DND-41 (cell line): ENCODE measurements at regions not wholly inside any gene's neighbourhood (a gene's known extent, or its start where the extent isn't known, plus 50 kb on each side); places are given as distances from the start of the nearest gene placed in this dataset.

Experiments
- ATAC-seq: fragments of 200-7000 bp; cut with Tn5 transposase; 3 replicates; pipeline ENCODE4 v1.9.1; 2021; ENCODE audit warnings: low read depth; ENCODE audit not compliant: insufficient read depth
- DNase-seq: peaks from one replicate; pipeline ENCODE4 v3.0.0-alpha.2; 2020
- H2AFZ ChIP-seq: 2 replicates; pipeline ENCODE4 v1.6.0; 2012; ENCODE audit warnings: low read depth, low read length
- H3K27ac ChIP-seq: 2 replicates; pipeline ENCODE4 v1.5.1; 2012; ENCODE audit warnings: low read length, inconsistent platforms
- H3K27me3 ChIP-seq: fragments of 200-600 bp; sonication (generic); 2 replicates; pipeline ENCODE4 v1.6.0; 2012; ENCODE audit warnings: low read length, mild to moderate bottlenecking, inconsistent platforms; ENCODE audit not compliant: insufficient read depth, poor library complexity
- H3K36me3 ChIP-seq: 2 replicates; pipeline ENCODE4 v1.5.1; 2012; ENCODE audit warnings: low read length, inconsistent platforms; ENCODE audit not compliant: insufficient read depth
- H3K4me1 ChIP-seq: 2 replicates; pipeline ENCODE4 v1.5.1; 2012; ENCODE audit warnings: mild to moderate bottlenecking, low read length; ENCODE audit not compliant: insufficient read depth
- H3K4me2 ChIP-seq: 2 replicates; pipeline ENCODE4 v1.6.0; 2012; ENCODE audit warnings: mild to moderate bottlenecking, moderate library complexity, low read length, inconsistent platforms; ENCODE audit not compliant: insufficient read depth
- H3K4me3 ChIP-seq, 2 experiments: fragments of 200-600 bp in 1 of 2; shearing (Covaris generic) in 1 of 2; 2 replicates each; pipeline ENCODE4 v1.5.1; 2012 to 2016; ENCODE audit warnings: inconsistent platforms in 2 of 2, low read length in 2 of 2, mild to moderate bottlenecking in 2 of 2, low read depth in 1 of 2, moderate library complexity in 1 of 2
- H3K79me2 ChIP-seq: 2 replicates; pipeline ENCODE4 v1.6.0; 2012; ENCODE audit warnings: low read length, inconsistent platforms; ENCODE audit not compliant: insufficient read depth
- H3K9ac ChIP-seq: 2 replicates; pipeline ENCODE4 v1.6.0; 2012; ENCODE audit warnings: low read depth, mild to moderate bottlenecking, inconsistent platforms, low read length, moderate library complexity
- H3K9me3 ChIP-seq: 2 replicates; pipeline ENCODE4 v1.5.1; 2012; ENCODE audit warnings: low read length, moderate library complexity, mild to moderate bottlenecking, inconsistent platforms; ENCODE audit not compliant: insufficient read depth, severe bottlenecking
- H4K20me1 ChIP-seq: 2 replicates; pipeline ENCODE4 v1.6.0; 2012; ENCODE audit warnings: low read length; ENCODE audit not compliant: insufficient read depth
- CTCF ChIP-seq: IDR thresholded peaks from 2 replicates; pipeline ENCODE4 v1.5.1; 2012; ENCODE audit warnings: borderline replicate concordance, low read length, moderate library complexity, mild to moderate bottlenecking; ENCODE audit not compliant: poor library complexity, severe bottlenecking; ENCODE audit errors: extremely low read depth
- EZH2 ChIP-seq: IDR thresholded peaks from 3 replicates; pipeline ENCODE4 v1.6.1; 2012; ENCODE audit warnings: borderline replicate concordance, low read depth, mild to moderate bottlenecking, moderate library complexity, low read length, inconsistent platforms; ENCODE audit not compliant: severe bottlenecking

- ATAC-seq: no peak
- Histone ChIP-seq H3K9ac (no peak overlapping the region), H3K4me3 (no peak overlapping the region), H3K4me2 (no peak overlapping the region), H3K4me1 (no peaks in the 10 kb centered on the region), H3K9me3 (no peaks in the 10 kb centered on the region), H3K79me2 (no peaks in the 10 kb centered on the region), H4K20me1 (no peaks in the 10 kb centered on the region), H3K27ac (no peak overlapping the region), H3K27me3 (no peaks in the 10 kb centered on the region), H2AFZ (no peak overlapping the region), H3K36me3 (no peaks in the 10 kb centered on the region)
- TF ChIP-seq EZH2 (no peak), CTCF (no peak)
- DNase-seq: no peak
Measured at GRCh38 chr6:98239057-98239456, 595.3 kb upstream of the POU3F2 start.

- Histone ChIP-seq H3K27ac (no peak overlapping the region), H3K79me2 (no peaks in the 10 kb centered on the region), H3K4me1 (no peaks in the 10 kb centered on the region), H3K27me3 (no peaks in the 10 kb centered on the region), H4K20me1 (no peaks in the 10 kb centered on the region), H3K4me2 (no peak overlapping the region), H3K9ac (no peak overlapping the region), H3K36me3 (no peaks in the 10 kb centered on the region), H2AFZ (no peak overlapping the region), H3K4me3 (no peak overlapping the region), H3K9me3 (no peaks in the 10 kb centered on the region)
- DNase-seq: no peak
- no peak for ATAC-seq
- TF ChIP-seq CTCF (no peak), EZH2 (no peak)
Measured at GRCh38 chr6:98241630-98242029, 592.7 kb upstream of the POU3F2 start.

- Histone ChIP-seq H3K4me3 (no peak overlapping the region), H3K79me2 (no peaks in the 10 kb centered on the region)
Measured at GRCh38 chr6:98254624-98255023, 579.8 kb upstream of the POU3F2 start.

GRCh38 chr6:98260382-98260781 is 574.0 kb upstream of the POU3F2 start:
- H3K4me3 ChIP-seq: no peak overlapping the region
- H3K27me3 ChIP-seq: no peaks in the 10 kb centered on the region
- no peak for ATAC-seq
- no peaks in the 10 kb centered on the region for H3K9me3 ChIP-seq
- no peak overlapping the region for H2AFZ ChIP-seq
- H4K20me1 ChIP-seq: no peaks in the 10 kb centered on the region
- H3K4me2 ChIP-seq: no peak overlapping the region
- TF ChIP-seq EZH2 (no peak), CTCF (no peak)
- no peak for DNase-seq
- H3K4me1 ChIP-seq: no peaks in the 10 kb centered on the region
- no peak overlapping the region for H3K27ac ChIP-seq
- H3K36me3 ChIP-seq: no peaks in the 10 kb centered on the region
- no peak overlapping the region for H3K9ac ChIP-seq
- H3K79me2 ChIP-seq: no peaks in the 10 kb centered on the region

More at GRCh38 chr6:98254624-98255023, 579.8 kb upstream of the POU3F2 start:
- DNase-seq (no peak), ATAC-seq (no peak)
- Histone ChIP-seq H3K9ac (no peak overlapping the region), H3K27me3 (no peaks in the 10 kb centered on the region), H3K4me2 (no peak overlapping the region), H3K36me3 (no peaks in the 10 kb centered on the region), H3K27ac (no peak overlapping the region), H3K9me3 (no peaks in the 10 kb centered on the region), H3K4me1 (no peaks in the 10 kb centered on the region), H2AFZ (no peak overlapping the region), H4K20me1 (no peaks in the 10 kb centered on the region)
- no peak for TF ChIP-seq EZH2
